Esophagus squamous epithelium (tissue), 5 donors: ENCODE measurements at regions not wholly inside any gene's neighbourhood (a gene's known extent, or its start where the extent isn't known, plus 50 kb on each side); places are given as distances from the start of the nearest gene placed in this dataset.

Source experiments
- DNase-seq: peaks from one replicate; lab custom pipeline; 2025; lab: John Stamatoyannopoulos, UW
- H3K27ac ChIP-seq, 4 donors: fragments of 200-600 bp; sonication (generic); one replicate each; pipeline ENCODE4 v1.5.1; 2016 to 2019; ENCODE audit warnings: mild to moderate bottlenecking in 1 of 4
- H3K27me3 ChIP-seq, 4 donors: fragments of 200-600 bp; sonication (generic); 1 replicate in 3 of 4; 2 replicates in 1 of 4; pipeline versions ENCODE4 v1.5.1 to v1.6.0; 2017 to 2021; ENCODE audit warnings: antibody characterized with exemption in 1 of 4
- H3K36me3 ChIP-seq, 3 donors: fragments of 200-600 bp; sonication (generic); one replicate each; pipeline ENCODE4 v1.5.1; 2016 to 2019
- H3K4me1 ChIP-seq, 3 donors: fragments of 200-600 bp; sonication (generic); one replicate each; pipeline ENCODE4 v1.5.1; 2017 to 2019
- H3K4me3 ChIP-seq, 4 donors: fragments of 200-600 bp; sonication (generic); 1 replicate in 3 of 4; 2 replicates in 1 of 4; pipeline ENCODE4 v1.5.1; 2016 to 2019; ENCODE audit warnings: mild to moderate bottlenecking in 2 of 4, moderate library complexity in 1 of 4
- H3K9me3 ChIP-seq, 3 donors: fragments of 200-600 bp; sonication (generic); one replicate each; pipeline ENCODE4 v1.5.1; 2016 to 2019
- POLR2A ChIP-seq, 4 donors: fragments of 450-650 bp; IDR thresholded peaks; one replicate each; pipeline ENCODE4 v1.6.1; 2017; ENCODE audit warnings: antibody characterized with exemption in 4 of 4, mild to moderate bottlenecking in 4 of 4, moderate library complexity in 3 of 4
- WGBS, 2 donors: methylation state at CpG; one replicate each; pipeline ENCODE4 v1.1.5; 2018; 5-methylcytosine and 5-hydroxymethylcytosine counted together
- intact Hi-C: fragments of 100-400 bp; cut with DNase I; formaldehyde crosslinking; loops from one replicate; pipeline ENCODE4 v1.15.0; 2022
- TF ChIP-seq, protein P1 (sequence below), 6 experiments: fragments of 450-650 bp in 4 of 6; fragments of 200-600 bp in 2 of 6; sonication (generic) in 2 of 6; IDR thresholded peaks; one replicate each; pipeline ENCODE4 v1.5.1; 2016 to 2019; ENCODE audit warnings: antibody characterized with exemption in 6 of 6, mild to moderate bottlenecking in 4 of 6, moderate library complexity in 4 of 6
- donor health status: DM: yes; HTN: yes; CAD: no.

- Histone ChIP-seq H3K27me3 (no peaks in the 10 kb centered on the region), H3K4me3 (no peak overlapping the region), H3K27ac (no peak overlapping the region), H3K9me3 (peaks cover 0 to 12% (median 6%) of the 10 kb centered on the region in 3 donors), H3K36me3 (no peaks in the 10 kb centered on the region), H3K4me1 (no peaks in the 10 kb centered on the region)
- intact Hi-C loops = no loop called here
- WGBS, 2 donors = 17 to 72% methylated on average over 1 to 2 of the region's 2 CpGs
- no peak for DNase-seq
- no peak for TF ChIP-seq POLR2A (IDR thresholded peaks at IDR 0.05)
These were observed 842.2 kb downstream of the EPHA7 start for GRCh38 chr6:92577077-92577719.

DNA sequence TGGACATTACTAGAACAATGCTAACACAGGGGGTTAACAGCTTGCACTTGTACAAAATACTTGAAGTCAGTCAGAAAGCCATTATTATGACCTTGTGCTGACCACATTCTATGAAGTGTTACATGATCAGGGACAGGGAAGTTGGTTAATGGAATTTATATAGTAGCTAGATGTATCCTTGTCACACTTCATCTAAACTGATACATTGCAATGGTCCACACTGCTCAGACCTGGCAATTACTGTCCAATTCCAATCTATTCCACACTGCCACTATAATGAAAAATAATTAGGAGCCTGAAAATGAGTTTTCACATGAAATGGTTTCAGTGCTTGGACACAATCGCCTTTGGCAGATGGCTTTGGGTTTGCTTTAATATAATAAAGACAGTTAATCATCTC, 850.8 kb downstream of the EPHA7 start:
- Histone ChIP-seq H3K4me1 (no peaks in the 10 kb centered on the region), H3K9me3 (no peaks in the 10 kb centered on the region), H3K4me3 (no peak overlapping the region), H3K27me3 (no peaks in the 10 kb centered on the region), H3K27ac (no peak overlapping the region), H3K36me3 (no peaks in the 10 kb centered on the region)
- DNase-seq = no peak
- WGBS, 2 donors = 71 to 87% methylated on average over 1 of the region's 1 CpG
- no peak for TF ChIP-seq POLR2A (IDR thresholded peaks at IDR 0.05)
- intact Hi-C loops = no loop called here

DNA sequence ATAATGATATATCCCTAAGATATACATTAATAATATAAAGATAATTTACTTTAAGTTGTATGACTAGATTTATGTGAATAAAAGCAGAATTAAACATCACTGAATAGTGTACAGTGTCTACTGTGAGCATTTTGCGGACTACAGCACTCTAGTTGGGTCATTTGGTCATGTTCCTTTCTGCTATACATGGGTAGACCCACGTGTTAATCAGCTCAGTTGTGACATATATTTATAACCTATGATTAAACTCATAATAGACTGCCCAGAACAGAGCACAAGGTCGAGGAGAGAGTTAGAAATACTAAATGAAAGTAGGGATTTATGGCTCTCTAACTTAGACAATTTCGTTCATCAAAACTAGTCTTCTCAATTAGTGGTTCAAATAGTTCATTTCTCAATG, 852.7 kb downstream of the EPHA7 start:
- Histone ChIP-seq H3K4me3 (no peak overlapping the region), H3K9me3 (no peaks in the 10 kb centered on the region), H3K4me1 (no peaks in the 10 kb centered on the region), H3K36me3 (no peaks in the 10 kb centered on the region), H3K27ac (no peak overlapping the region), H3K27me3 (no peaks in the 10 kb centered on the region)
- TF ChIP-seq POLR2A (IDR thresholded peaks at IDR 0.05) = no peak
- TF ChIP-seq, protein P1, sequence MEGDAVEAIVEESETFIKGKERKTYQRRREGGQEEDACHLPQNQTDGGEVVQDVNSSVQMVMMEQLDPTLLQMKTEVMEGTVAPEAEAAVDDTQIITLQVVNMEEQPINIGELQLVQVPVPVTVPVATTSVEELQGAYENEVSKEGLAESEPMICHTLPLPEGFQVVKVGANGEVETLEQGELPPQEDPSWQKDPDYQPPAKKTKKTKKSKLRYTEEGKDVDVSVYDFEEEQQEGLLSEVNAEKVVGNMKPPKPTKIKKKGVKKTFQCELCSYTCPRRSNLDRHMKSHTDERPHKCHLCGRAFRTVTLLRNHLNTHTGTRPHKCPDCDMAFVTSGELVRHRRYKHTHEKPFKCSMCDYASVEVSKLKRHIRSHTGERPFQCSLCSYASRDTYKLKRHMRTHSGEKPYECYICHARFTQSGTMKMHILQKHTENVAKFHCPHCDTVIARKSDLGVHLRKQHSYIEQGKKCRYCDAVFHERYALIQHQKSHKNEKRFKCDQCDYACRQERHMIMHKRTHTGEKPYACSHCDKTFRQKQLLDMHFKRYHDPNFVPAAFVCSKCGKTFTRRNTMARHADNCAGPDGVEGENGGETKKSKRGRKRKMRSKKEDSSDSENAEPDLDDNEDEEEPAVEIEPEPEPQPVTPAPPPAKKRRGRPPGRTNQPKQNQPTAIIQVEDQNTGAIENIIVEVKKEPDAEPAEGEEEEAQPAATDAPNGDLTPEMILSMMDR (IDR thresholded peaks at IDR 0.05) = no peak
- no peak for DNase-seq
- WGBS, 2 donors = 41 to 45% methylated on average over 4 of the region's 4 CpGs
- intact Hi-C loops = no loop called here

GRCh38 chr6:92564376-92564775, 855.0 kb downstream of the EPHA7 start:
- no peak overlapping the region for H3K27ac ChIP-seq
- DNase-seq = no peak
- no peaks in the 10 kb centered on the region for H3K27me3 ChIP-seq
- H3K4me1 ChIP-seq = no peaks in the 10 kb centered on the region
- WGBS, 2 donors = 49 to 65% methylated on average over 3 of the region's 3 CpGs
- no peaks in the 10 kb centered on the region for H3K36me3 ChIP-seq
- no peak for TF ChIP-seq POLR2A (IDR thresholded peaks at IDR 0.05)
- TF ChIP-seq, protein P1 (IDR thresholded peaks at IDR 0.05) = no peak
- intact Hi-C loops = no loop called here
- H3K4me3 ChIP-seq = no peak overlapping the region
- H3K9me3 ChIP-seq = no peaks in the 10 kb centered on the region

- H3K27ac ChIP-seq = no peak overlapping the region
- no peaks in the 10 kb centered on the region for H3K9me3 ChIP-seq
- 27 to 39% methylated on average over 5 of the region's 5 CpGs for WGBS, 2 donors
- H3K4me3 ChIP-seq = no peak overlapping the region
- no peaks in the 10 kb centered on the region for H3K4me1 ChIP-seq
- no peak for DNase-seq
- intact Hi-C loops = no loop called here
- no peak for TF ChIP-seq POLR2A (IDR thresholded peaks at IDR 0.05)
- TF ChIP-seq, protein P1 (IDR thresholded peaks at IDR 0.05) = no peak
- no peaks in the 10 kb centered on the region for H3K36me3 ChIP-seq
- no peaks in the 10 kb centered on the region for H3K27me3 ChIP-seq
These were observed 859.7 kb downstream of the EPHA7 start for GRCh38 chr6:92559611-92560010.

DNA sequence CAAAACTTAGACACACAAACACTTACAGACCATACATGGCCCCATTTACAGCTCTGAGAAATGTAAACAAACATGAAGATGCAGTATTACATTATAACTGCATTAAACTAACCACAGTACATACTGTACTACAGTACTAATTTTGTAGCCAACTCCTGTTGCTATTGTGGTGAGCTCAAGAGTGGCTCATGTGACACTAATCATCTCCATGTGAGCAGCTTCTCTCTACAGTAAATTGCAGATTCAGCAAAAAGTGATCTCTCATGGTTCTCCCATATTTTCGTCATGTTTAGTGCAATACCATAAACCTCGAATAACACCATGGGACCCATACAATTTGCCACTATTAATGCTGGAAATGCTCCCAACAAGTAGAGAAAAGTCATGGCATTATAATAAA, 860.4 kb downstream of the EPHA7 start:
- Histone ChIP-seq H3K36me3 (no peaks in the 10 kb centered on the region), H3K27ac (no peak overlapping the region), H3K27me3 (no peaks in the 10 kb centered on the region), H3K4me3 (no peak overlapping the region), H3K9me3 (no peaks in the 10 kb centered on the region), H3K4me1 (no peaks in the 10 kb centered on the region)
- TF ChIP-seq POLR2A (IDR thresholded peaks at IDR 0.05) = no peak
- TF ChIP-seq, protein P1 (IDR thresholded peaks at IDR 0.05) = no peak
- DNase-seq = no peak
- intact Hi-C loops = no loop called here
- WGBS, 2 donors = 69 to 78% methylated on average over 2 of the region's 2 CpGs
